Glomerular endothelial cell (primary cell): ENCODE measurements at regions not wholly inside any gene's neighbourhood (a gene's known extent, or its start where the extent isn't known, plus 50 kb on each side); places are given as distances from the start of the nearest gene placed in this dataset.

Experiments
- DNase-seq: peaks from one replicate; pipeline ENCODE4 v3.0.0-alpha.2; 2011; ENCODE audit warnings: low read depth, low spot score; ENCODE audit errors: extremely low read depth

GRCh38 chr2:189364607-189365006 is 76.7 kb upstream of the WDR75 start:
- DNase-seq: no peak

- DNase-seq: no peak
These were observed 74.9 kb upstream of the WDR75 start for GRCh38 chr2:189366349-189366748.

DNA sequence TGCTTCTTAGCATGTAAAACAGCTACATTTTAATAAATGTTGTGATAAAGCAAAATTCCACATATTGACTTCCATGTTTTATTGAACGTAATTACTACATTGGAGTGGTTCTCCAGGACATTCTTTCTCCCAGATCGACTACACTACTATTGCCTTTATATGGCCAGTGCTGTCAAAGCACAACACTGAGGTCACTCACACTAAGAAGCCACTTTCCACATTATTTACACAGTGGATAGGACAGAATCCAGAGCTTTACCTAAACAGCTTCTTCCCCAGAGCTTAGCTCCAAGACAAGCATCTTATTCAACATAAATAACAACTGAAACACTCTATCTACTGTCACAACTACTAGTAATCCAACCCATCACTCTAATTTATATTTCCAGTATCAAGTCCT is 73.9 kb upstream of the WDR75 start:
- DNase-seq: no peak

DNA sequence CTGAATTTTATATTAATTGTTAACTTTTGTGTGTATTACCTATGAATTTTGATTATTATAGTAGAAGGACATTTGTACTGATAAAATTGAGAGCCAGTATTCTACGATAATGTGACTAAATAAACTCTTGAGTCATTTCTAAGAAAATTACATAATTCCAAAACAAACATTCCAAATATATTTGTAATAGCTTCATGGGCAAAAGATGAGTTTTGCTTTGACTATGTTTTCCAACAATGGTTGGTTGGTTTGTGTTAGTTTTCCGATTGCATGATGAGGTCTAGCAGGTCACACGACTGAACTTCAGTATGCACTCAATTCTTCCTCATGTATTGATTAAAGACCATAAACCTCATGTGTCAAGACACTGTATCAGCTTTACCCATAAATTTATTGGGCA is 71.7 kb upstream of the WDR75 start:
- no peak for DNase-seq

DNA sequence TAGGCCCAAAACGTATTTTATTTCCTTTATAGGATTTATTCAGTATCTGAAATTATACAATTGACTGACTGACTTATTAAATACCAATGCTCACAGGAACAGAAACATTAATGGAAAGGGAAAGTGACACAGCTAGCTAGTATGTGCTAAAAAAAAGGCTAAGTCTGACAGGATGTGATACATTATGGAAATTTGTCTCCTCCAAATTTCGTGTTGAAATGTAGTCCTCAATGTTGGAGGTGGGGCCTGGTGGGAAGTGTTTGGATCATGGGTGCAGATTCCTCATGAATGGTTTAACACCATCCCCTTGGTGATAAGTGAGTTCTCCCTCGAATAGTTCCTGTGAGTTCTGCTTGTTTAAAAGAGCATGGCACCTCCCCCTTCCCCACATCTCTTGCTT is 70.6 kb upstream of the WDR75 start:
- no peak for DNase-seq

GRCh38 chr2:189372688-189373257 is 68.5 kb upstream of the WDR75 start:
- DNase-seq: no peak

DNA sequence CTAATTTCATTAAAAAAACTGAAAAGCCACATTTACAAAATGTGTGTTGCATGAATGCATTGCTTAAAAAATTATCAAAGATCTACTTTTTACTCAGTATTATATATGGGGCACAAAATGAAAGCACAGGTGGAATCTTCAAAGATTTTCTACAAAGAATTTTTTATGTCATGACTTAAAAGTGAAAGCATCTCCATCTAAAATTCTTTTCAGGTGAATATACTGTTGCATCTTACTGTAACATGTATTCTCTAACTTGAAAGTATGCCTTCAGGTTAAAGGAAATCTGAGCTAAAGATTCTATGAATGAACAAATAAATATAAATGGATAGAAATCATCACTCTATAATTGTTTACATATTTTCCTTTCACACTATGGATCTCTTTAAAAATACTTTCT is 66.8 kb upstream of the WDR75 start:
- DNase-seq: no peak

DNA sequence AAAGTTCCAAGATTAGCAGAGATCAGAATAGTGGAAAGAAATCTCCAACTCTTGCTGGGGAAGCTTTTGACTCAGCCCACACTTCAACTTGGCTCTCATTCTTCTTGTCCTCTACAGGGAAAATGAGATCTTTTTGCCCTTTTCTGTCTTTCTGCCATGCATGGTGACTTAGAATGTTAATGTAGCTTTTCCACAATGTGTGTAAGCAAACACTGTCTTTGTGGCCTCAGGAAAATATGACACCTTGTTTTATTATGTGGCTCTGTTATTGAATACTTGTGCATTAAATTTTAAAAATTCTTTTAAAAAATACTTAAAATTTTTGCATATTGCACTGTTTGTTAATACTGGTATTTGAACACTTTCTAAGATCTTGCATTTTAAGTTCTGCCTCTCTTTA is 65.4 kb upstream of the WDR75 start:
- DNase-seq: no peak

GRCh38 chr2:189379287-189379630 is 62.0 kb upstream of the WDR75 start:
- DNase-seq: no peak

DNA sequence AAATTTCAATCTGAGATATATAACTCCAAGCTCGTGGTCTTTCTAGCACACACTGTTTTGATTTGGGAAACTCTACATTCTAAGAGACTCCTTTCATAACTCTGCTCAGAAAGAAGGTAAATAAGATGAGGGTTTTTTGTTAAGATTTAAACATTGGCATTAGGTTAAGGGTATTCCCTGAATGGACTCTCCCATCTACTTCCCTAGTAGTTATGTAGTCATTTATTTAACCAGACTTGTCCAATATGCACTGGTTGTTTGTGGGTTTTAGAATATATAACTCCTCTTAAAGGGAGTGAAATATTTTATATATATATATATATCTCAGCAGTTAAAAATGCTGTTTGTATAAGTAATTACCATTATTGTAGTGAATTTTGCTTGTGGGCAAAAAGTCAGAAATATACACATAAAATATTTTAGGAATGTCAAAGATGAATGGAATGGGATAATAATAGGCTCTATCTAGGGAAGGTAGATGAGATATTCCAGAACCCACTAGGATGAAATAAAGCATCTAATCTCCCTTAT is 61.5 kb upstream of the WDR75 start:
- no peak for DNase-seq

DNA sequence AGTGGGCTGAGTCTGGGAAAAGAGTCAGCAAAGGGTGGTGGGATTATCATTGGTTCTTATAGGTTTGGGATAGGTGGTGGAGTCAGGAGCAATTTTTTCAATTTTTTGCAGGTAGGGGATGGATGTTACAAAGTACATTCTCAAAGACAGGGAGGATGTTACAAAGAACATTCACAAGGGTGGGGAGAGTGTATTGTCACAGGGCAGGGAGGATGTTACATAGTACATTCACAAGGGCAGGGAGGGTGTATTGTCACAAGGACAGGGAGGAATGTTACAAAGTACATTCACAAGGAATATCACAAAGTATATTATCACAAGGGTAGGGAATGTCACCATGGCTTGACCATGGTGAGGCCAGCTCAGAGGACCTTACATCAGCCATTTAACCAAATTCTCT is 58.6 kb upstream of the WDR75 start:
- DNase-seq: no peak

DNA sequence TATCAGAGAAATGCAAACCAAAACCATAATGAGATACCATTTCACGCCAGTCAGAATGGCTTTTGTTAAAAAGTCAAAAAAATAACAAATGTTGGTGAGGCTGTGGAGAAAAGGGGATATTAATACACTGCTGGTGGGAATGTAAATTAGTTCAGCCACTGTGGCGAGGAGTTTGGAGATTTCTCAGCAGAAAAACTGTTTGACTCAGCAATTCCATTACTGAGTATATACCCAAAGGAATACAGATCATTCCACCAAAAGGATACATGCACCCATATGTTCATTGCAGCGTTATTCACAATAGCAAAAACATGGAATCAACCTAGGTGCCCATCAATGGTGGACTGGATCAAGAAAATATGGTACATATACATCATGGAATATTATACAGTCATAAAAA is 54.5 kb upstream of the WDR75 start:
- no peak for DNase-seq

GRCh38 chr2:189391201-189391600 is 50.1 kb upstream of the WDR75 start:
- no peak for DNase-seq
